ENCODE measurements at regions not wholly inside any gene's neighbourhood (a gene's known extent, or its start where the extent isn't known, plus 50 kb on each side); places are given as distances from the start of the nearest gene placed in this dataset.

DNA sequence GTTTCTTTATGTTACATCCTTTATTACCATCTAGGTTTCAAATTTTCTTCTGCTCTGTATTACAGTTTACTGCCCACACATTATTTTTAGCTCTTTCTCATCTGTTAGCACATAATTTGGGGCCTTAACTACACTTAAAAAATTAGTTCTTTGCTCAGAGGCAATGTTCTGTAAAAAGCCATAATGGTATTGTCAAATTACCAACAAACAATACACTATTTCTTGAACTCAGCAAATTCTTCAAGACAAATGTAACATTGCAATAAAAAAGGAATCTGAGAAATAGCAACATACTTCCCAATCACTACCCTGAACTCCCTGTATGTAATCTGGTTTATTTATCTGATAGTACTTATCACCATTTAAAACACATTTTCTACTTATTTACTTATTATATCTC lies 448.6 kb upstream of the OPRM1 start:
- TF ChIP-seq POLR2AphosphoS5 (IDR thresholded peaks at IDR 0.05; ENCODE audit: low read depth, low read length) (no peak), TAF1 (IDR thresholded peaks at IDR 0.05; ENCODE audit: borderline replicate concordance, insufficient read depth, low read length) (no peak), SIN3A (IDR thresholded peaks at IDR 0.05; ENCODE audit: borderline replicate concordance, insufficient read depth, low read length) (no peak)
- TF ChIP-seq, protein P1, sequence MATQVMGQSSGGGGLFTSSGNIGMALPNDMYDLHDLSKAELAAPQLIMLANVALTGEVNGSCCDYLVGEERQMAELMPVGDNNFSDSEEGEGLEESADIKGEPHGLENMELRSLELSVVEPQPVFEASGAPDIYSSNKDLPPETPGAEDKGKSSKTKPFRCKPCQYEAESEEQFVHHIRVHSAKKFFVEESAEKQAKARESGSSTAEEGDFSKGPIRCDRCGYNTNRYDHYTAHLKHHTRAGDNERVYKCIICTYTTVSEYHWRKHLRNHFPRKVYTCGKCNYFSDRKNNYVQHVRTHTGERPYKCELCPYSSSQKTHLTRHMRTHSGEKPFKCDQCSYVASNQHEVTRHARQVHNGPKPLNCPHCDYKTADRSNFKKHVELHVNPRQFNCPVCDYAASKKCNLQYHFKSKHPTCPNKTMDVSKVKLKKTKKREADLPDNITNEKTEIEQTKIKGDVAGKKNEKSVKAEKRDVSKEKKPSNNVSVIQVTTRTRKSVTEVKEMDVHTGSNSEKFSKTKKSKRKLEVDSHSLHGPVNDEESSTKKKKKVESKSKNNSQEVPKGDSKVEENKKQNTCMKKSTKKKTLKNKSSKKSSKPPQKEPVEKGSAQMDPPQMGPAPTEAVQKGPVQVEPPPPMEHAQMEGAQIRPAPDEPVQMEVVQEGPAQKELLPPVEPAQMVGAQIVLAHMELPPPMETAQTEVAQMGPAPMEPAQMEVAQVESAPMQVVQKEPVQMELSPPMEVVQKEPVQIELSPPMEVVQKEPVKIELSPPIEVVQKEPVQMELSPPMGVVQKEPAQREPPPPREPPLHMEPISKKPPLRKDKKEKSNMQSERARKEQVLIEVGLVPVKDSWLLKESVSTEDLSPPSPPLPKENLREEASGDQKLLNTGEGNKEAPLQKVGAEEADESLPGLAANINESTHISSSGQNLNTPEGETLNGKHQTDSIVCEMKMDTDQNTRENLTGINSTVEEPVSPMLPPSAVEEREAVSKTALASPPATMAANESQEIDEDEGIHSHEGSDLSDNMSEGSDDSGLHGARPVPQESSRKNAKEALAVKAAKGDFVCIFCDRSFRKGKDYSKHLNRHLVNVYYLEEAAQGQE (IDR thresholded peaks at IDR 0.05; ENCODE audit: insufficient read depth in 1 of 2, low read depth in 2 of 2, low read length in 2 of 2) = no peak

Measured in PFSK-1 (cell line).